Lung (tissue), 11 donors: ENCODE measurements at regions not wholly inside any gene's neighbourhood (a gene's known extent, or its start where the extent isn't known, plus 50 kb on each side); places are given as distances from the start of the nearest gene placed in this dataset.

ENCODE experiments used
- ATAC-seq: fragments of 200-7000 bp; cut with Tn5 transposase; one replicate; pipeline ENCODE4 v1.9.1; 2020; ENCODE audit warnings: moderate number of reproducible peaks; ENCODE audit not compliant: insufficient read depth, low FRiP score
- DNase-seq, 3 donors: peaks; one replicate each; pipeline ENCODE4 v3.0.0-alpha.2; 2013 to 2017
- H3K27ac ChIP-seq, 2 donors: one replicate each; pipeline ENCODE4 v1.5.1; 2013; ENCODE audit warnings: mild to moderate bottlenecking in 2 of 2, moderate library complexity in 2 of 2, control low read depth in 1 of 2, inconsistent platforms in 1 of 2, low read depth in 1 of 2, low read length in 1 of 2
- H3K27me3 ChIP-seq, 3 donors: one replicate each; pipeline ENCODE4 v1.5.1; 2013; ENCODE audit warnings: low read length in 2 of 3; ENCODE audit not compliant: control insufficient read depth in 3 of 3, insufficient read depth in 3 of 3
- H3K36me3 ChIP-seq, 4 donors: one replicate each; pipeline ENCODE4 v1.5.1; 2013; ENCODE audit warnings: low read length in 4 of 4, mild to moderate bottlenecking in 1 of 4, moderate library complexity in 1 of 4; ENCODE audit not compliant: control insufficient read depth in 4 of 4, insufficient read depth in 4 of 4
- H3K4me1 ChIP-seq, 5 donors: one replicate each; pipeline ENCODE4 v1.5.1; 2013; ENCODE audit warnings: low read length in 5 of 5, mild to moderate bottlenecking in 2 of 5, moderate library complexity in 1 of 5; ENCODE audit not compliant: control insufficient read depth in 5 of 5, insufficient read depth in 5 of 5
- H3K4me3 ChIP-seq: one replicate; pipeline ENCODE4 v1.5.1; 2013; ENCODE audit warnings: mild to moderate bottlenecking, control low read depth, moderate library complexity
- H3K9ac ChIP-seq, 2 donors: one replicate each; pipeline ENCODE4 v1.5.1; 2013; ENCODE audit warnings: low read length in 2 of 2, control low read depth in 1 of 2; ENCODE audit not compliant: insufficient read depth in 1 of 2
- H3K9me3 ChIP-seq, 4 donors: one replicate each; pipeline ENCODE4 v1.5.1; 2013; ENCODE audit warnings: low read length in 3 of 4, mild to moderate bottlenecking in 1 of 4, moderate library complexity in 1 of 4; ENCODE audit not compliant: control insufficient read depth in 4 of 4, insufficient read depth in 3 of 4
- CTCF ChIP-seq: IDR thresholded peaks from 2 replicates; pipeline ENCODE4 v1.5.1; 2012; ENCODE audit warnings: mild to moderate bottlenecking; ENCODE audit errors: control extremely low read depth, extremely low read depth
- WGBS, 2 donors: extraction: QIAGEN DNeasy Blood & Tissue Kit; methylation state at CpG; one replicate each; pipeline ENCODE4 v1.1.7; 2013; 5-methylcytosine and 5-hydroxymethylcytosine counted together
- donor health status: control.
- donor health status: control.
- donor health status: Bipolar disorder and iron deficiency.
- donor health status: healthy.
- donor health status: DM: yes; HTN: yes; CAD: no.

DNA sequence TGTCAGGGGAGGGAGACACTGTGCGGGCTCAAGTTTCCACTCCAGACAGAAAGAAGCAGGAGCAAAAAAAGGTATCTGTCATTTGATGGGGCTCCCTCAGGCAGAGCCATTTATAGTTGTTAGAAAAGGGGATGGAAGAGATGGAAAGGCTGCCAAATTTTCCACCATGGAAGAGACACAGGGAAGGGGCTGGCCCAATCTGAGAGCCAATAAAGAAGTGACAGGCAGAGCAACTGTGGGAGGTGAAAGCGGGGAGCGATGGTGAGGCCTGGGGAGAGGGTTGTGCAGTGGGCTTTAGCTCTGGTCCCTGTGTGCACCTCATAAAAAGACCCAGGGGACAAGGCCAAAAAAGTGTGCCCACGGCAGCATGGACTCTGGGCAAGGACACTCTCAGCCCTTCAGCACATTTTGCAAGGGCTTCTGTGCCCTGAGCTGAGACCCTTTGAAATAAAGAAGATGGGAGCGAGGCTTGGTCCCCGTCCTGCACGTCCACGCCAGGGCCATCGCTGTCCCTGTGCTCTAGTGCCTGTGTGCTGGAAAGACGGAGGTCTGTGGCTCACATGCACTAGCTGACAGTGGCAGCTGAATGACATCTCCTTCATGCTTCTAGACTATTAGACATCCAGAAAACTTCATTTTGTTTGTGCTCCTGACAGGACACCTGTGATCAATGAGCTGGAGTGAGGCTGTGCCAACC is 456.7 kb upstream of the HS6ST1 start:
- Histone ChIP-seq H3K4me1 (peaks cover 0 to 21% (median 10%) of the 10 kb centered on the region in 5 donors), H3K27ac (no peak overlapping the region), H3K9me3 (no peaks in the 10 kb centered on the region), H3K9ac (no peak overlapping the region), H3K4me3 (no peak overlapping the region), H3K27me3 (no peaks in the 10 kb centered on the region), H3K36me3 (no peaks in the 10 kb centered on the region)
- no peak for DNase-seq
- WGBS, 2 donors, result 92 to 94% methylated on average over 10 of the region's 10 CpGs
- no peak for TF ChIP-seq CTCF
- no peak for ATAC-seq

DNA sequence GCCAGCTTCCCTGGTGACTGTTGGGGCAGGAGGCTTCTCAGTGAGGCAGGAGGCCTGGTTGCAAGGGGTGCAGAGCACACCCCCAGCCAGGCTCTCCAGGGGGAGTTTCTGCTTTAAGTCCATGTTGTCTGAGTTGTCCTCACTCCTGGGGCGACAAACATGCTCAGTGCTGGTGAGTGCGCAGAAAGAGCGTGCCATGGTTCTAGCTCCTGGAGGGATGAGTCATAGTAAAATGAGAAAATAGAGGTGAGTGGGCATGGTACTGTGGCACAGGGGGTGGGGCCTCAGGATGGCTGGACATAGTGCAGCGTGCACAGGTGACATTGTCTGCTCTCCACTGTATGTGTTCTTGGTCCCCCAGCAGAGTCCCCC is 457.2 kb upstream of the HS6ST1 start:
- Histone ChIP-seq H3K27ac (no peak overlapping the region), H3K36me3 (no peaks in the 10 kb centered on the region), H3K27me3 (no peaks in the 10 kb centered on the region), H3K4me1 (peaks cover 0 to 21% (median 10%) of the 10 kb centered on the region in 5 donors), H3K9ac (no peak overlapping the region), H3K9me3 (no peaks in the 10 kb centered on the region), H3K4me3 (no peak overlapping the region)
- WGBS, 2 donors, result 96% methylated on average over 4 of the region's 4 CpGs
- no peak for DNase-seq
- TF ChIP-seq CTCF, result no peak
- no peak for ATAC-seq

- Histone ChIP-seq H3K4me1 (peaks cover 0 to 21% (median 10%) of the 10 kb centered on the region in 5 donors), H3K27ac (no peak overlapping the region), H3K9me3 (no peaks in the 10 kb centered on the region), H3K27me3 (no peaks in the 10 kb centered on the region), H3K9ac (no peak overlapping the region), H3K4me3 (no peak overlapping the region), H3K36me3 (no peaks in the 10 kb centered on the region)
- no peak for ATAC-seq
- 78 to 83% methylated on average over 15 of the region's 15 CpGs for WGBS, 2 donors
- no peak for TF ChIP-seq CTCF
- DNase-seq, result no peak
These were observed 458.0 kb upstream of the HS6ST1 start for GRCh38 chr2:128776461-128777195.
